Liver (tissue), 2 donors: ENCODE measurements at regions not wholly inside any gene's neighbourhood (a gene's known extent, or its start where the extent isn't known, plus 50 kb on each side); places are given as distances from the start of the nearest gene placed in this dataset.

Experiments used
- GABPA ChIP-seq, 2 donors: IDR thresholded peaks in 1 of 2; conservative IDR thresholded peaks in 1 of 2; 2 replicates each; pipeline ENCODE4 v1.6.1; 2016; ENCODE audit warnings: antibody characterized with exemption in 2 of 2, mild to moderate bottlenecking in 1 of 2, moderate library complexity in 1 of 2
- TAF1 ChIP-seq: conservative IDR thresholded peaks from 2 replicates; pipeline ENCODE4 v1.6.1; 2016; ENCODE audit warnings: antibody characterized with exemption, mild to moderate bottlenecking
- donor health status: healthy.

DNA sequence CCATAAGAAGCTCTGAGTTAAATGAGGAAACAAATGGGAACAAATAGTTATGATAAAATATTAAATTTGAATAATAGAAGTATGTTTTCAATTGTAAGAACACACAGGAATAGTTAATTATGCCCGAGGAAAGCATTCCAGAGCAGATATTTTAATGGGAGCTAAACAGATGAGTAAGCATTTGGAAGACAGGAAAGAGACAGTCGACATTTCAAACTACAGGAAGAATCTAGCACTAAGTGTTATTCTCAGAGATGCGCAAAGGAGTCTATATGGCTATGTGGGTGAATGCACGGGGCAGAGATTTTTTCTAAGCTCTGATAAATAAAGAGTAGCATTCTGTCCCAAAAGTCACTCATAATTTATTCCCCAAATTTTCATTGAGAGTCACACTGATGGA lies 64.5 kb upstream of the SSTR1 start:
- TF ChIP-seq GABPA (IDR thresholded peaks at IDR 0.05 in 1 of 2, conservative IDR thresholded peaks at IDR 0.05 in 1 of 2), result no peak
- no peak for TF ChIP-seq TAF1
